ENCODE measurements at regions not wholly inside any gene's neighbourhood (a gene's known extent, or its start where the extent isn't known, plus 50 kb on each side); places are given as distances from the start of the nearest gene placed in this dataset.

DNA sequence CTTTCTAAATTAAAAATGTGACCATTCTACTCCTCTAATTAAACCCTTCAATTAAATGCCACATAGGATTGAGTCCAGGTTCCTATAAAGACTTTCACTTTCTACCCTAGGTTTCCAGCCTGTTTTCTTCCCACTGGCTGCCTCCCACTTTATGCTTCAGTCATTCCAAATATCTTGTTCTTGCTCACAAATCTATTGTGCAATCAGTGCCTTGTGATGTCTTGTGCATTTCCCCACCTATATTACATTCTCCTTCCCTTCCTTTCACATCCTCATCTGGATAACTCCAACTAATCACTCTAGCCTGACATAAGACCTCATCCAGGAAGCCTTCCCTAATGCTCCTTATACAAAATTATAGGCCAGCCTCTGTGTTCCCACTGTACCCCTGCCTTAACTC is 281.7 kb upstream of the LRATD1 start:
- TF ChIP-seq, protein P1, sequence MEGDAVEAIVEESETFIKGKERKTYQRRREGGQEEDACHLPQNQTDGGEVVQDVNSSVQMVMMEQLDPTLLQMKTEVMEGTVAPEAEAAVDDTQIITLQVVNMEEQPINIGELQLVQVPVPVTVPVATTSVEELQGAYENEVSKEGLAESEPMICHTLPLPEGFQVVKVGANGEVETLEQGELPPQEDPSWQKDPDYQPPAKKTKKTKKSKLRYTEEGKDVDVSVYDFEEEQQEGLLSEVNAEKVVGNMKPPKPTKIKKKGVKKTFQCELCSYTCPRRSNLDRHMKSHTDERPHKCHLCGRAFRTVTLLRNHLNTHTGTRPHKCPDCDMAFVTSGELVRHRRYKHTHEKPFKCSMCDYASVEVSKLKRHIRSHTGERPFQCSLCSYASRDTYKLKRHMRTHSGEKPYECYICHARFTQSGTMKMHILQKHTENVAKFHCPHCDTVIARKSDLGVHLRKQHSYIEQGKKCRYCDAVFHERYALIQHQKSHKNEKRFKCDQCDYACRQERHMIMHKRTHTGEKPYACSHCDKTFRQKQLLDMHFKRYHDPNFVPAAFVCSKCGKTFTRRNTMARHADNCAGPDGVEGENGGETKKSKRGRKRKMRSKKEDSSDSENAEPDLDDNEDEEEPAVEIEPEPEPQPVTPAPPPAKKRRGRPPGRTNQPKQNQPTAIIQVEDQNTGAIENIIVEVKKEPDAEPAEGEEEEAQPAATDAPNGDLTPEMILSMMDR (conservative IDR thresholded peaks at IDR 0.05) = no peak
- no peak overlapping the region for H3K23ac ChIP-seq (ENCODE audit: insufficient read length, low read depth, low read length)
- Mint-ChIP-seq H3K9me3 (no peaks in the 10 kb centered on the region), H3K27me3 (ENCODE audit: low read depth) (no peaks in the 10 kb centered on the region), H3K36me3 (ENCODE audit: insufficient read depth in 1 of 3, low read depth in 3 of 3) (no peaks in the 10 kb centered on the region), H3K4me3 (no peak overlapping the region), H3K27ac (no peak overlapping the region), H3K4me1 (peaks cover 4 to 5% of the 10 kb centered on the region in 2 experiments; a peak in 3 of 4 replicates)
- no peak overlapping the region for H2AFZ ChIP-seq (ENCODE audit: low read length)
- no peak overlapping the region for H3K4me2 ChIP-seq (ENCODE audit: insufficient read depth, insufficient read length, low read length)
- no peak overlapping the region for H4K8ac ChIP-seq (replicated peaks; ENCODE audit: insufficient read length, low read depth, low read length)
- no peak overlapping the region for H2BK15ac ChIP-seq (ENCODE audit: low read depth, low read length)
- H2BK120ac ChIP-seq (ENCODE audit: low read depth, low read length, poor library complexity, severe bottlenecking) = no peak overlapping the region
- DNase-seq = no peak
- no peak overlapping the region for H4K91ac ChIP-seq (ENCODE audit: insufficient read length, low read depth, low read length)
- H4K20me1 ChIP-seq (ENCODE audit: control insufficient read depth, insufficient read depth, insufficient read length) = no peaks in the 10 kb centered on the region
- H3K4me1 ChIP-seq (ENCODE audit: insufficient read depth, low read length) = no peaks in the 10 kb centered on the region; the same call in 1 of the 2 replicates
- H3K27me3 ChIP-seq (ENCODE audit: insufficient read depth, low read length) = no peaks in the 10 kb centered on the region
- H4K5ac ChIP-seq (ENCODE audit: insufficient read length, low read depth, low read length) = no peak overlapping the region
- no peaks in the 10 kb centered on the region for H3K9me3 ChIP-seq (ENCODE audit: control insufficient read depth, low read depth, low read length)
- H2BK20ac ChIP-seq (ENCODE audit: low read depth, low read length, poor library complexity, severe bottlenecking) = no peak overlapping the region
- no peak overlapping the region for H3K4ac ChIP-seq (ENCODE audit: low read depth, low read length)
- H3K27ac ChIP-seq (ENCODE audit: insufficient read length, low read depth, low read length) = no peak overlapping the region
- no peak overlapping the region for H2BK5ac ChIP-seq (ENCODE audit: insufficient read length, low read length)
- H3T11ph ChIP-seq (ENCODE audit: low read length) = no peak overlapping the region
- H2AK5ac ChIP-seq (ENCODE audit: insufficient read length, low read length) = no peak overlapping the region
- no peak overlapping the region for H3K14ac ChIP-seq (ENCODE audit: insufficient read depth, low read length)
- H2BK12ac ChIP-seq (ENCODE audit: insufficient read length, low read depth, low read length) = no peak overlapping the region
- H3K79me1 ChIP-seq (ENCODE audit: insufficient read depth, low read depth, low read length, poor library complexity, severe bottlenecking) = no peaks in the 10 kb centered on the region
- no peak overlapping the region for H3K56ac ChIP-seq (ENCODE audit: insufficient read length, low read depth, low read length)
- no peak overlapping the region for H3K9ac ChIP-seq (ENCODE audit: extremely low read depth, insufficient read length, low read length)
- no peaks in the 10 kb centered on the region for H3K23me2 ChIP-seq (ENCODE audit: insufficient read length, low read depth, low read length, poor library complexity, severe bottlenecking)
- H3K79me2 ChIP-seq (ENCODE audit: insufficient read depth, low read length) = no peaks in the 10 kb centered on the region
- H3K18ac ChIP-seq (ENCODE audit: insufficient read length, low read depth, low read length) = no peak overlapping the region
